ENCODE measurements at regions not wholly inside any gene's neighbourhood (a gene's known extent, or its start where the extent isn't known, plus 50 kb on each side); places are given as distances from the start of the nearest gene placed in this dataset.
"Not testable (repeated sequence)": the region's sequence is repeated elsewhere in the genome, so short reads cannot be mapped to it uniquely, and the experiment has no call there.

DNA sequence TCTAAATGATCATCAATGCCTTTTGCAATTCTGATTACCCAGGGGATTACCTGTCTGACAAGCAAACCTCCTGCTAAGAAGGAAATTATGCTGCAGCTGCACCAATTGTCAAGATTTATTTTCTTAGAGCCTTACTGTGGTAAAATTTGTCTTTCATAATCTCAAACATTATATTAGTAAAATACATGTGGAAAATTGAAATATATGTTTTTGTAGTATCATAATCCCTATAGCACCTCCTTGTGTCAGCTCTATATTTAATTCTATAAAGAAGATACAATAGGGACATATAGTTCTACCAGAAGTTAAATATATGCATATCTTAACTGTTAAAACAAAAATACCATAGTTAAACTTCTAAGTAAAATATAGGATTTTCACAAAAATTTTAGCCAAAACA, 655.6 kb upstream of the PCDH10 start:
- Histone ChIP-seq H2AFZ (ENCODE audit: control insufficient read depth, low read length) (no peak overlapping the region), H3K9ac (ENCODE audit: control insufficient read depth, extremely low read depth, insufficient read depth, low read length) (no peak overlapping the region), H3K4me3 (ENCODE audit: control insufficient read depth in 2 of 3, extremely low read depth in 1 of 3, insufficient read depth in 2 of 3, low read depth in 1 of 3, low read length in 3 of 3) (no peak overlapping the region), H3K79me2 (ENCODE audit: control insufficient read depth, insufficient read depth, low read length) (no peaks in the 10 kb centered on the region), H3K9me1 (ENCODE audit: control insufficient read depth, extremely low read depth, insufficient read depth, low read length) (no peaks in the 10 kb centered on the region), H3K9me3 (ENCODE audit: control insufficient read depth, low read depth, low read length) (no peaks in the 10 kb centered on the region), H3K36me3 (ENCODE audit: control insufficient read depth in 2 of 2, extremely low read depth in 1 of 2, insufficient read depth in 2 of 2, low read length in 2 of 2) (no peaks in the 10 kb centered on the region), H3K27me3 (ENCODE audit: control insufficient read depth, extremely low read depth, insufficient read depth, low read length) (no peaks in the 10 kb centered on the region), H4K20me1 (ENCODE audit: control insufficient read depth, extremely low read depth, insufficient read depth, low read length) (no peaks in the 10 kb centered on the region), H3K27ac (ENCODE audit: control insufficient read depth, insufficient read depth, low read length) (no peak overlapping the region), H3K4me1 (ENCODE audit: control insufficient read depth, extremely low read depth, insufficient read depth, low read length) (no peaks in the 10 kb centered on the region), H3K4me2 (ENCODE audit: control insufficient read depth, extremely low read depth, insufficient read depth, low read depth, low read length) (no peak overlapping the region)
- FAIRE-seq (no peak), DNase-seq (ENCODE audit: low read depth, low spot score) (no peak)
- dilution Hi-C loops (cut with MboI; ENCODE audit: extremely low pct_ligation_motif_present, low sequenced_read_pairs), result no loop called here
- no peak for TF ChIP-seq EZH2 (IDR thresholded peaks at IDR 0.05; ENCODE audit: low read length)
- TF ChIP-seq, protein P1, sequence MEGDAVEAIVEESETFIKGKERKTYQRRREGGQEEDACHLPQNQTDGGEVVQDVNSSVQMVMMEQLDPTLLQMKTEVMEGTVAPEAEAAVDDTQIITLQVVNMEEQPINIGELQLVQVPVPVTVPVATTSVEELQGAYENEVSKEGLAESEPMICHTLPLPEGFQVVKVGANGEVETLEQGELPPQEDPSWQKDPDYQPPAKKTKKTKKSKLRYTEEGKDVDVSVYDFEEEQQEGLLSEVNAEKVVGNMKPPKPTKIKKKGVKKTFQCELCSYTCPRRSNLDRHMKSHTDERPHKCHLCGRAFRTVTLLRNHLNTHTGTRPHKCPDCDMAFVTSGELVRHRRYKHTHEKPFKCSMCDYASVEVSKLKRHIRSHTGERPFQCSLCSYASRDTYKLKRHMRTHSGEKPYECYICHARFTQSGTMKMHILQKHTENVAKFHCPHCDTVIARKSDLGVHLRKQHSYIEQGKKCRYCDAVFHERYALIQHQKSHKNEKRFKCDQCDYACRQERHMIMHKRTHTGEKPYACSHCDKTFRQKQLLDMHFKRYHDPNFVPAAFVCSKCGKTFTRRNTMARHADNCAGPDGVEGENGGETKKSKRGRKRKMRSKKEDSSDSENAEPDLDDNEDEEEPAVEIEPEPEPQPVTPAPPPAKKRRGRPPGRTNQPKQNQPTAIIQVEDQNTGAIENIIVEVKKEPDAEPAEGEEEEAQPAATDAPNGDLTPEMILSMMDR (optimal IDR thresholded peaks at IDR 0.05 in 1 of 3, IDR thresholded peaks at IDR 0.05 in 1 of 3, conservative IDR thresholded peaks at IDR 0.05 in 1 of 3; ENCODE audit: extremely low read depth in 1 of 3, insufficient read depth in 2 of 3, low read length in 3 of 3), result no peak

DNA sequence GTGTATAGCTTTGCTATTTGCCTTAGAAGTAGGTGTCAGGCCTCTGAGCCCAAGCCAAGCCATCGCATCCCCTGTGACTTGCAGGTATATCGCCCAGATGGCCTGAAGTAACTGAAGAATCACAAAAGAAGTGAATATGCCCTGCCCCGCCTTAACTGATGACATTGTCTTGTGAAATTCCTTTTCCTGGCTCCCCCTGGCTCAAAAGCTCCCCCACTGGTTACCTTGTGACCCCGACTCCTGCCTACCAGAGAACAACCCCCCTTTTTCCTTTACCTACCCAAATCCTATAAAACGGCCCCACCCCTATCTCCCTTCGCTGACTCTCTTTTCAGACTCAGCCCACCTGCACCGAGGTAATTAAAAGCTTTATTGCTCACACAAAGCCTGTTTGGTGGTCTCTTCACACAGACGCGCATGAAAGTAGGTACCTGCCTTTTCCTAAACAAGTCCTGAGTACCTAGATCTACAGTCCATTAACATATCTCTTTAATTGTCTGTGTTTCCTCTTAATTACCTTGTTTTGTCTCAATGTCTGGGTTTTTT, 653.8 kb upstream of the PCDH10 start:
- H3K27ac ChIP-seq (ENCODE audit: control insufficient read depth, insufficient read depth, low read length); H3K4me1 ChIP-seq (ENCODE audit: control insufficient read depth, extremely low read depth, insufficient read depth, low read length); H3K9me3 ChIP-seq (ENCODE audit: control insufficient read depth, low read depth, low read length); H4K20me1 ChIP-seq (ENCODE audit: control insufficient read depth, extremely low read depth, insufficient read depth, low read length); H3K4me3 ChIP-seq (ENCODE audit: control insufficient read depth in 2 of 3, extremely low read depth in 1 of 3, insufficient read depth in 2 of 3, low read depth in 1 of 3, low read length in 3 of 3); H3K79me2 ChIP-seq (ENCODE audit: control insufficient read depth, insufficient read depth, low read length); DNase-seq (ENCODE audit: low read depth, low spot score); FAIRE-seq; H3K9me1 ChIP-seq (ENCODE audit: control insufficient read depth, extremely low read depth, insufficient read depth, low read length); H3K27me3 ChIP-seq (ENCODE audit: control insufficient read depth, extremely low read depth, insufficient read depth, low read length); H3K36me3 ChIP-seq (ENCODE audit: control insufficient read depth in 2 of 2, extremely low read depth in 1 of 2, insufficient read depth in 2 of 2, low read length in 2 of 2); H2AFZ ChIP-seq (ENCODE audit: control insufficient read depth, low read length); H3K4me2 ChIP-seq (ENCODE audit: control insufficient read depth, extremely low read depth, insufficient read depth, low read depth, low read length); dilution Hi-C loops (cut with MboI; ENCODE audit: extremely low pct_ligation_motif_present, low sequenced_read_pairs); H3K9ac ChIP-seq (ENCODE audit: control insufficient read depth, extremely low read depth, insufficient read depth, low read length): not testable (repeated sequence)

- dilution Hi-C loops (cut with MboI; ENCODE audit: extremely low pct_ligation_motif_present, low sequenced_read_pairs), result no loop called here
- Histone ChIP-seq H3K4me3 (ENCODE audit: control insufficient read depth in 2 of 3, extremely low read depth in 1 of 3, insufficient read depth in 2 of 3, low read depth in 1 of 3, low read length in 3 of 3) (no peak overlapping the region), H3K27ac (ENCODE audit: control insufficient read depth, insufficient read depth, low read length) (no peak overlapping the region), H3K4me2 (ENCODE audit: control insufficient read depth, extremely low read depth, insufficient read depth, low read depth, low read length) (no peak overlapping the region), H3K9me3 (ENCODE audit: control insufficient read depth, low read depth, low read length) (no peaks in the 10 kb centered on the region), H4K20me1 (ENCODE audit: control insufficient read depth, extremely low read depth, insufficient read depth, low read length) (no peaks in the 10 kb centered on the region), H3K79me2 (ENCODE audit: control insufficient read depth, insufficient read depth, low read length) (no peaks in the 10 kb centered on the region), H3K9ac (ENCODE audit: control insufficient read depth, extremely low read depth, insufficient read depth, low read length) (no peak overlapping the region), H3K36me3 (ENCODE audit: control insufficient read depth in 2 of 2, extremely low read depth in 1 of 2, insufficient read depth in 2 of 2, low read length in 2 of 2) (no peaks in the 10 kb centered on the region), H3K4me1 (ENCODE audit: control insufficient read depth, extremely low read depth, insufficient read depth, low read length) (no peaks in the 10 kb centered on the region), H3K9me1 (ENCODE audit: control insufficient read depth, extremely low read depth, insufficient read depth, low read length) (no peaks in the 10 kb centered on the region), H2AFZ (ENCODE audit: control insufficient read depth, low read length) (no peak overlapping the region), H3K27me3 (ENCODE audit: control insufficient read depth, extremely low read depth, insufficient read depth, low read length) (no peaks in the 10 kb centered on the region)
- FAIRE-seq (no peak), DNase-seq (ENCODE audit: low read depth, low spot score) (no peak)
- no peak for TF ChIP-seq EZH2 (IDR thresholded peaks at IDR 0.05; ENCODE audit: low read length)
- TF ChIP-seq, protein P1 (optimal IDR thresholded peaks at IDR 0.05 in 1 of 3, IDR thresholded peaks at IDR 0.05 in 1 of 3, conservative IDR thresholded peaks at IDR 0.05 in 1 of 3; ENCODE audit: extremely low read depth in 1 of 3, insufficient read depth in 2 of 3, low read length in 3 of 3), result no peak
Observed at GRCh38 chr4:132498215-132498614, 650.9 kb upstream of the PCDH10 start.
